Testis (tissue), 2 donors: ENCODE measurements at regions not wholly inside any gene's neighbourhood (a gene's known extent, or its start where the extent isn't known, plus 50 kb on each side); places are given as distances from the start of the nearest gene placed in this dataset.

Experiments used
- DNase-seq: peaks from one replicate; pipeline ENCODE4 v3.0.0-alpha.2; 2019
- H3K27ac ChIP-seq, 2 donors: fragments of 200-600 bp; sonication (generic); one replicate each; pipeline ENCODE4 v1.5.1; 2019
- H3K27me3 ChIP-seq: fragments of 200-600 bp; sonication (generic); one replicate; pipeline ENCODE4 v1.5.1; 2019
- H3K36me3 ChIP-seq: fragments of 200-600 bp; sonication (generic); one replicate; pipeline ENCODE4 v1.5.1; 2017; ENCODE audit warnings: low read depth; ENCODE audit errors: missing control alignments
- H3K4me1 ChIP-seq: fragments of 200-600 bp; sonication (generic); one replicate; pipeline ENCODE4 v1.5.1; 2019
- H3K4me3 ChIP-seq, 2 donors: fragments of 200-600 bp; sonication (generic); one replicate each; pipeline ENCODE4 v1.5.1; 2017 to 2019
- H3K9me3 ChIP-seq: fragments of 200-600 bp; sonication (generic); one replicate; pipeline ENCODE4 v1.5.1; 2017
- POLR2A ChIP-seq: fragments of 450-650 bp; IDR thresholded peaks from one replicate; pipeline ENCODE4 v1.6.1; 2017; ENCODE audit warnings: antibody characterized with exemption, mild to moderate bottlenecking, moderate library complexity
- WGBS, 2 donors: methylation state at CpG; one replicate each; pipeline ENCODE4 v1.1.5; 2018; 5-methylcytosine and 5-hydroxymethylcytosine counted together
- intact Hi-C: fragments of 100-400 bp; cut with DNase I; formaldehyde crosslinking; loops from one replicate; pipeline ENCODE4 v1.15.1; 2023; ENCODE audit warnings: low total_unique reads
- TF ChIP-seq, protein P1 (sequence below), 3 experiments: fragments of 450-650 bp in 2 of 3; fragments of 200-600 bp in 1 of 3; sonication (generic) in 1 of 3; IDR thresholded peaks; one replicate each; pipeline ENCODE4 v1.5.1; 2016 to 2019; ENCODE audit warnings: antibody characterized with exemption in 3 of 3, mild to moderate bottlenecking in 2 of 3, moderate library complexity in 1 of 3

DNA sequence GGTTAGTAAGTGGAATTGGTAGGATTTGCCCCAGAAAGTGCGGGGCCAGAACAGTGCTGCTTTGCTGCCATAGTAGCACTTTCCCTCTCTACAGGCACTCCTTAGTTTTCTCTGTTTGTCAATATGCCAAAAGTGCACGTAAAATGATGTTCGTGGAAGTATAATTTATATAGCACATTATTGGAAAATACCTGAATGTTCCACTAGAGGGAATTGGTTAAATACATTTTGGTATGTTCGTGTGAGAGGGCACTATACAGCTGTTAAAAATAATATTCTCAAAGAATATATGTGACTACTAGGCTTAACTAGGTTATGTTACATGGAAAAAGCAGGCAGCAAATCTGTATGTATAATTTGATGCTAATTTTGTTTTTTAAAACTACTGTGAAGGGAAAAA is 184.0 kb upstream of the GDNF start:
- no peaks in the 10 kb centered on the region for H3K4me1 ChIP-seq
- no peaks in the 10 kb centered on the region for H3K27me3 ChIP-seq
- no peak overlapping the region for H3K4me3 ChIP-seq
- no peak overlapping the region for H3K27ac ChIP-seq
- TF ChIP-seq, protein P1, sequence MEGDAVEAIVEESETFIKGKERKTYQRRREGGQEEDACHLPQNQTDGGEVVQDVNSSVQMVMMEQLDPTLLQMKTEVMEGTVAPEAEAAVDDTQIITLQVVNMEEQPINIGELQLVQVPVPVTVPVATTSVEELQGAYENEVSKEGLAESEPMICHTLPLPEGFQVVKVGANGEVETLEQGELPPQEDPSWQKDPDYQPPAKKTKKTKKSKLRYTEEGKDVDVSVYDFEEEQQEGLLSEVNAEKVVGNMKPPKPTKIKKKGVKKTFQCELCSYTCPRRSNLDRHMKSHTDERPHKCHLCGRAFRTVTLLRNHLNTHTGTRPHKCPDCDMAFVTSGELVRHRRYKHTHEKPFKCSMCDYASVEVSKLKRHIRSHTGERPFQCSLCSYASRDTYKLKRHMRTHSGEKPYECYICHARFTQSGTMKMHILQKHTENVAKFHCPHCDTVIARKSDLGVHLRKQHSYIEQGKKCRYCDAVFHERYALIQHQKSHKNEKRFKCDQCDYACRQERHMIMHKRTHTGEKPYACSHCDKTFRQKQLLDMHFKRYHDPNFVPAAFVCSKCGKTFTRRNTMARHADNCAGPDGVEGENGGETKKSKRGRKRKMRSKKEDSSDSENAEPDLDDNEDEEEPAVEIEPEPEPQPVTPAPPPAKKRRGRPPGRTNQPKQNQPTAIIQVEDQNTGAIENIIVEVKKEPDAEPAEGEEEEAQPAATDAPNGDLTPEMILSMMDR (IDR thresholded peaks at IDR 0.05): peak in 2 of 3 experiments; percentile 9 to 21
- no peak for TF ChIP-seq POLR2A
- intact Hi-C loops: no loop called here
- DNase-seq: no peak
- H3K9me3 ChIP-seq: no peaks in the 10 kb centered on the region
- WGBS, 2 donors: 58 to 62% methylated on average over 4 of the region's 4 CpGs
- H3K36me3 ChIP-seq: no peaks in the 10 kb centered on the region

DNA sequence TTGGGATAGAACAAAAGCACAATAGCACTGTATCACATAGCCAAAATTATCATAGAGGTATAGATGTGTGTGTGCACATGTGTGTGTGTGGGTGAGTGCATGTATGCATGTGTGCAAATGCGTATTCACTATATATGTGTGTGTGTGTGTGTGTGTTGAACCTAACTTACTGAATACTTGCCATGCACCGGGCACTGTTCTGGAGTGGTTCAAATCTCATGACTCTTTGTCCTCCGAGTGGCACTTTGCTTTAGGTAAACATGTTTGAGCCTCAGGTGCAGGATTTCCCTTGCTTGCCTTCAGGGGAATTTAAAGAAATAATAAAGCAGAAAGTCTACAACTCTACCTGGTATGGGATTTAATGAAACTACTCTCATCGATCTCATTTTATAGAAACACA is 183.5 kb upstream of the GDNF start:
- H3K27me3 ChIP-seq: no peaks in the 10 kb centered on the region
- TF ChIP-seq, protein P1 (IDR thresholded peaks at IDR 0.05): no peak
- no peak for TF ChIP-seq POLR2A
- H3K4me1 ChIP-seq: no peaks in the 10 kb centered on the region
- H3K4me3 ChIP-seq: no peak overlapping the region
- intact Hi-C loops: no loop called here
- H3K27ac ChIP-seq: no peak overlapping the region
- no peaks in the 10 kb centered on the region for H3K36me3 ChIP-seq
- DNase-seq: no peak
- no peaks in the 10 kb centered on the region for H3K9me3 ChIP-seq
- WGBS, 2 donors: 87 to 93% methylated on average over 4 of the region's 4 CpGs

DNA sequence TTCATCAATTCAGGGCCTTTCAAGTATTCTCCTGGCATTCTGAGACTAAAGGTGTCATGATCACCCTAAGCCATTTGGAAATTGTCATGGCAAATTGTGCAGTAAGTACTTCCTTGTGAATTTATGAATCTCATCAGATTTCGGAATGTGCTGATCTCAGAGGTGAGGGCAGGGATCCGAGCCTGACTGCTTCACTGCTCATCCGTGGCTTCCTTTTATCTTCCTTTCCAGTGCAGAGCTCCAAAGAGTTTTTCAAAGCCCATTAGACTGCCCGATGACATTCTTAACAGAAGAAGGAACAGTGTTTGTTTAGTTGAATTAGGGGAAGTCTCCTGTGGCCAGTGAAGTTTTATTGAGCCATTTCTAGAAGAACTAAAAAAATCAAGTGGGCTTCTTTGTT is 182.8 kb upstream of the GDNF start:
- DNase-seq: no peak
- Histone ChIP-seq H3K4me1 (no peaks in the 10 kb centered on the region), H3K9me3 (no peaks in the 10 kb centered on the region), H3K27ac (no peak overlapping the region), H3K36me3 (no peaks in the 10 kb centered on the region), H3K4me3 (no peak overlapping the region), H3K27me3 (no peaks in the 10 kb centered on the region)
- WGBS, 2 donors: 54 to 55% methylated on average over 4 of the region's 4 CpGs
- TF ChIP-seq POLR2A: no peak
- TF ChIP-seq, protein P1 (IDR thresholded peaks at IDR 0.05): no peak
- intact Hi-C loops: no loop called here

DNA sequence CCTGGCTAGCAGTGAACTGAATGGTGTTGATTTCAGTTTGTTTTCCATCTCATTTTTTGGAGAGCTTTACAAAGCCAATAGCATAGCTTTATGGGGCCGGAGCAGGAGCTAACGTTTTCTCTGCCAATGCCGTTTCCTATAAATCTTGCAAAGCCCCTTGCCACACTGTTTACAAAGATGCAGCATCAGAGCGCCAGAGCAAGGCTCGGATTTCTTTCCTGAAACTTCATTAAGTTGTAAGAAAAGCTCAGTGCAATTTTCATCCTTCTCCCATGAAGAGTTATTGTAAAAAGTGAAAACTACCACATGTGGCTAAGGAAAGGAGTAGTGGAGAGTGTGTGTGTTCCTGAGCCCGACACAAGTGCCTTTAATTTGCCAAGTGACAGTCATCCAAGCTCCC is 178.2 kb upstream of the GDNF start:
- no peak for DNase-seq
- Histone ChIP-seq H3K27me3 (no peaks in the 10 kb centered on the region), H3K9me3 (no peaks in the 10 kb centered on the region), H3K4me1 (no peaks in the 10 kb centered on the region), H3K36me3 (no peaks in the 10 kb centered on the region), H3K4me3 (no peak overlapping the region), H3K27ac (no peak overlapping the region)
- intact Hi-C loops: no loop called here
- WGBS, 2 donors: 70 to 78% methylated on average over 6 of the region's 6 CpGs
- no peak for TF ChIP-seq POLR2A
- TF ChIP-seq, protein P1 (IDR thresholded peaks at IDR 0.05): no peak

DNA sequence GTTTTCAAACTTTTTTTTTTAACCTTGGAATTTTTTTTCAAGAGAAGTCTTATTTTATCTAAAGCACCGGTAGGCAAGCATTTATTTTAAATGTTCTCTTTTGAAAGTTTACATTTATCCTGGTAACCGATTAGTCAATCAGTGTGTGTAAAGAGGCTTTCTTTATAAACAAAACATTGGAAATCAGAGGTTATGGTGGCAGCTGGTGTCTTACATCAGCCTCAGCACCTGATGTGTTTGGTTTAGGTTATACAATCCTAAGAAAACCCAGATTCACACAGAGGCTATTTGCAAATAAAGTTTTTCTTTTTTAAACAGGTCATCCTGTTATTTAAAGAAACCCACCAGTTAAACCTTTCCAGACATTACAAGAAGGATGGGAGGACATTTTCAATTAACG is 173.3 kb upstream of the GDNF start:
- H3K27ac ChIP-seq: no peak overlapping the region
- H3K27me3 ChIP-seq: no peaks in the 10 kb centered on the region
- TF ChIP-seq, protein P1 (IDR thresholded peaks at IDR 0.05): no peak
- TF ChIP-seq POLR2A: no peak
- DNase-seq: no peak
- no peaks in the 10 kb centered on the region for H3K4me1 ChIP-seq
- intact Hi-C loops: no loop called here
- 56 to 70% methylated on average over 3 of the region's 3 CpGs for WGBS, 2 donors
- H3K4me3 ChIP-seq: no peak overlapping the region
- no peaks in the 10 kb centered on the region for H3K36me3 ChIP-seq
- H3K9me3 ChIP-seq: no peaks in the 10 kb centered on the region
